GM12875 (cell line): ENCODE measurements at regions not wholly inside any gene's neighbourhood (a gene's known extent, or its start where the extent isn't known, plus 50 kb on each side); places are given as distances from the start of the nearest gene placed in this dataset.

Experiments
- H3K4me3 ChIP-seq: one replicate; pipeline ENCODE4 v1.5.1; 2011; ENCODE audit warnings: low read depth, low read length, control low read depth
- CTCF ChIP-seq: IDR thresholded peaks from 2 replicates; pipeline ENCODE4 v1.5.1; 2011; ENCODE audit warnings: low read depth, mild to moderate bottlenecking, control low read depth, inconsistent platforms, low read length, moderate library complexity, borderline replicate concordance; ENCODE audit not compliant: insufficient read depth

- no peak overlapping the region for H3K4me3 ChIP-seq
- TF ChIP-seq CTCF, result no peak
These were observed 215.3 kb upstream of the ROBO1 start for GRCh38 chr3:79983118-79983517.

- H3K4me3 ChIP-seq, result no peak overlapping the region
- no peak for TF ChIP-seq CTCF
These were observed 212.2 kb upstream of the ROBO1 start for GRCh38 chr3:79979990-79980389.

GRCh38 chr3:79976466-79976865 lies 208.7 kb upstream of the ROBO1 start:
- TF ChIP-seq CTCF, result no peak
- no peak overlapping the region for H3K4me3 ChIP-seq

GRCh38 chr3:79973917-79974595 lies 206.3 kb upstream of the ROBO1 start:
- H3K4me3 ChIP-seq, result no peak overlapping the region
- TF ChIP-seq CTCF, result no peak

- H3K4me3 ChIP-seq, result no peak overlapping the region
- TF ChIP-seq CTCF, result no peak
These were observed 205.7 kb upstream of the ROBO1 start for GRCh38 chr3:79973482-79973881.

- TF ChIP-seq CTCF, result no peak
- no peak overlapping the region for H3K4me3 ChIP-seq
These were observed 200.6 kb upstream of the ROBO1 start for GRCh38 chr3:79968418-79968817.

GRCh38 chr3:79960594-79960993 lies 192.8 kb upstream of the ROBO1 start:
- TF ChIP-seq CTCF, result no peak
- H3K4me3 ChIP-seq, result no peak overlapping the region
